SK-N-MC (cell line): ENCODE measurements at regions not wholly inside any gene's neighbourhood (a gene's known extent, or its start where the extent isn't known, plus 50 kb on each side); places are given as distances from the start of the nearest gene placed in this dataset.

Experiments
- EZH2 ChIP-seq: fragments of 200-600 bp; sonication (generic); IDR thresholded peaks from one replicate; pipeline ENCODE4 v1.6.1; 2017; ENCODE audit warnings: antibody characterized with exemption
- POLR2AphosphoS5 ChIP-seq: IDR thresholded peaks from 2 replicates; pipeline ENCODE4 v1.6.1; 2012; ENCODE audit warnings: mild to moderate bottlenecking, low read depth, low read length, borderline replicate concordance

- no peak for TF ChIP-seq EZH2
- no peak for TF ChIP-seq POLR2AphosphoS5
These were observed 128.2 kb upstream of the TMEM161B start for GRCh38 chr5:88396751-88397281.
